GM12875 (cell line): ENCODE measurements at regions not wholly inside any gene's neighbourhood (a gene's known extent, or its start where the extent isn't known, plus 50 kb on each side); places are given as distances from the start of the nearest gene placed in this dataset.

Experiments used
- H3K4me3 ChIP-seq: one replicate; pipeline ENCODE4 v1.5.1; 2011; ENCODE audit warnings: low read depth, low read length, control low read depth
- CTCF ChIP-seq: IDR thresholded peaks from 2 replicates; pipeline ENCODE4 v1.5.1; 2011; ENCODE audit warnings: low read depth, mild to moderate bottlenecking, control low read depth, inconsistent platforms, low read length, moderate library complexity, borderline replicate concordance; ENCODE audit not compliant: insufficient read depth

GRCh38 chr16:13390093-13390985 is 488.9 kb downstream of the SHISA9 start:
- no peak overlapping the region for H3K4me3 ChIP-seq
- TF ChIP-seq CTCF: no peak

- no peak overlapping the region for H3K4me3 ChIP-seq
- no peak for TF ChIP-seq CTCF
Observed at GRCh38 chr16:13390986-13391305, 489.5 kb downstream of the SHISA9 start.

- no peak overlapping the region for H3K4me3 ChIP-seq
- TF ChIP-seq CTCF: no peak
Observed at GRCh38 chr16:13391337-13391736, 489.9 kb downstream of the SHISA9 start.

- no peak overlapping the region for H3K4me3 ChIP-seq
- TF ChIP-seq CTCF: no peak
Observed at GRCh38 chr16:13392341-13392740, 490.9 kb downstream of the SHISA9 start.

GRCh38 chr16:13393816-13394215 is 492.4 kb downstream of the SHISA9 start:
- no peak overlapping the region for H3K4me3 ChIP-seq
- no peak for TF ChIP-seq CTCF

GRCh38 chr16:13394488-13394887 is 493.1 kb downstream of the SHISA9 start:
- no peak for TF ChIP-seq CTCF
- no peak overlapping the region for H3K4me3 ChIP-seq

GRCh38 chr16:13397126-13397525 is 495.7 kb downstream of the SHISA9 start:
- TF ChIP-seq CTCF: no peak
- H3K4me3 ChIP-seq: no peak overlapping the region
